ENCODE measurements at regions not wholly inside any gene's neighbourhood (a gene's known extent, or its start where the extent isn't known, plus 50 kb on each side); places are given as distances from the start of the nearest gene placed in this dataset.
"Not testable (repeated sequence)": the region's sequence is repeated elsewhere in the genome, so short reads cannot be mapped to it uniquely, and the experiment has no call there.

DNA sequence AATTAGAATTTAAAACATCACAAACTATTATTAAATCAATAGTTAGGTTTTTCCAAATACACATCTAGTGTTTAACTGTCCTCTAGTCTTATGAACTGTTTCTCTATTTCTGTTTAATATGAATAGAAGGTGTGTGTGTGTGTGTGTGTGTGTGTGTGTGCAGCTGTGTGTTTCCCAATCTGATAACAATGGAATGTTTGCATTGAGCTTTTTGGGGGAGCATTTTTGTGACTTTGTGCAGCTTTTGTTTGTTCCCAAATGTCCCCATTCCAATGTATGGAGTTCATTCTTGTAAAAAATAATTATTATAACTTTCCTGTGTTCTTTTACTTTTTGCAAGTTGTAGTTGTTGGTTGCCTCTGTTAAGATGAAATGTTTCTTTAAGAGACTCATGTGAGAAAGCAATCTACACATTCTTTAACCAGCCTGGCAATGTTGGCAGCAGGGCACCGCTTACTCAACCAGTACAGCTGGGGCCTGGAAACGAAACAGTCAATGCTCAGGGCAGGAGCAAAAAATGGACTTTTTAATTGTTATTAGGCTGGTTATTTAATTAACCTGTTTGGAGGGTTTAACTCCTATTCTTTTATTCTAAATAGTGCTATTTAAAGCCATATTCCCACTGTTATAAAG is 354.3 kb downstream of the SRGAP2C start:
- H3K27ac Mint-ChIP-seq, result no peak overlapping the region
- no peaks in the 10 kb centered on the region for H3K9me3 Mint-ChIP-seq
- DNase-seq (no peak), ATAC-seq (ENCODE audit: low read depth) (no peak)
- TF ChIP-seq, protein P1, sequence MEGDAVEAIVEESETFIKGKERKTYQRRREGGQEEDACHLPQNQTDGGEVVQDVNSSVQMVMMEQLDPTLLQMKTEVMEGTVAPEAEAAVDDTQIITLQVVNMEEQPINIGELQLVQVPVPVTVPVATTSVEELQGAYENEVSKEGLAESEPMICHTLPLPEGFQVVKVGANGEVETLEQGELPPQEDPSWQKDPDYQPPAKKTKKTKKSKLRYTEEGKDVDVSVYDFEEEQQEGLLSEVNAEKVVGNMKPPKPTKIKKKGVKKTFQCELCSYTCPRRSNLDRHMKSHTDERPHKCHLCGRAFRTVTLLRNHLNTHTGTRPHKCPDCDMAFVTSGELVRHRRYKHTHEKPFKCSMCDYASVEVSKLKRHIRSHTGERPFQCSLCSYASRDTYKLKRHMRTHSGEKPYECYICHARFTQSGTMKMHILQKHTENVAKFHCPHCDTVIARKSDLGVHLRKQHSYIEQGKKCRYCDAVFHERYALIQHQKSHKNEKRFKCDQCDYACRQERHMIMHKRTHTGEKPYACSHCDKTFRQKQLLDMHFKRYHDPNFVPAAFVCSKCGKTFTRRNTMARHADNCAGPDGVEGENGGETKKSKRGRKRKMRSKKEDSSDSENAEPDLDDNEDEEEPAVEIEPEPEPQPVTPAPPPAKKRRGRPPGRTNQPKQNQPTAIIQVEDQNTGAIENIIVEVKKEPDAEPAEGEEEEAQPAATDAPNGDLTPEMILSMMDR (IDR thresholded peaks at IDR 0.05), result no peak
- no peaks in the 10 kb centered on the region for H3K36me3 Mint-ChIP-seq (ENCODE audit: low read depth)
- no peaks in the 10 kb centered on the region for H3K27me3 Mint-ChIP-seq
- intact Hi-C loops (cut with micrococcal nuclease), result no loop called here
- ChIA-PET POLR2A (no interaction called here), CTCF (no interaction called here)
- H3K4me3 Mint-ChIP-seq, result no peak overlapping the region
- no peaks in the 10 kb centered on the region for H3K4me1 Mint-ChIP-seq

DNA sequence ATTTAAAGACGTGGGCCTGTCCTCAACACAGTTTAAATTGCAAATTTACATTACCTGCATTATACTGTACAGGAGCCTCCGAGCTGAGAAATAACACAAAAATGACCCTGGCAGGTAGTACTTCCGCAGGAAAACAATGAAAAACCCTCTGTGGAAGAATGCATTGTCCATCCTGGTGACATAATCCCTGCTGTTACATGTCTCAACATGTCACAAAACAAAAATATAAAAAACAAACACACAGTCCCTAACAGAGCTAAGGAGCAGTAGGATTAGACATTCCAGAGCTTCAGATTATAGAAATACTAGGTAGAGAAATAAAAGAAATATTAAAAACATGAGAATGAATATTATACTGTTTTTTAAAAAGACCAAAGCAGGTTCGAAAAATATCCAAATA is 359.2 kb downstream of the SRGAP2C start:
- H3K4me3 Mint-ChIP-seq; intact Hi-C loops (cut with micrococcal nuclease); H3K27ac Mint-ChIP-seq; H3K27me3 Mint-ChIP-seq; ATAC-seq (ENCODE audit: low read depth); H3K36me3 Mint-ChIP-seq (ENCODE audit: low read depth); H3K9me3 Mint-ChIP-seq; POLR2A ChIA-PET; CTCF ChIA-PET; DNase-seq; H3K4me1 Mint-ChIP-seq: not testable (repeated sequence)

DNA sequence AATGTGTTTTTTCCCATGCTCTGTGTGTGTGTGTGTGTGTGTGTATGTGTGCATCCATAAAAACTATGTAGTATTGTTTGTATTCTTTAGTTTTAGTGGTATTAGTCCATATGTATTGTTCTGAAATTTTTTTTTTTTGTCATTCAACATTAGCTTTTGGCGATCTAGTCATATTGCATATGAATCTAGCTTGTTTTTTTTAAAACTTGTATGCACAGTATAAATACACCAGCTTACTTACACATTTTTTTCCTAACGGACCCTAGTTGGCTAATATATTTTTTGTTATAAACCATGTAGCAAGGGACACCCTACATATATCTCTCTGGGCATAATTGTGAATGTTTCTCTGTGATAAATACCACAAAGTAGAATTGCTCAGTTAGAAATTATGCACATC is 359.7 kb downstream of the SRGAP2C start:
- TF ChIP-seq, protein P1 (IDR thresholded peaks at IDR 0.05), result no peak
- H3K9me3 Mint-ChIP-seq, result peaks cover 2% of the 10 kb centered on the region
- intact Hi-C loops (cut with micrococcal nuclease), result no loop called here
- ATAC-seq (ENCODE audit: low read depth), result no peak
- no peak overlapping the region for H3K4me3 Mint-ChIP-seq
- no peaks in the 10 kb centered on the region for H3K27me3 Mint-ChIP-seq
- no peak for DNase-seq
- no peak overlapping the region for H3K27ac Mint-ChIP-seq
- ChIA-PET POLR2A (no interaction called here), CTCF (no interaction called here)
- peaks cover 3% of the 10 kb centered on the region for H3K4me1 Mint-ChIP-seq
- H3K36me3 Mint-ChIP-seq (ENCODE audit: low read depth), result no peaks in the 10 kb centered on the region

DNA sequence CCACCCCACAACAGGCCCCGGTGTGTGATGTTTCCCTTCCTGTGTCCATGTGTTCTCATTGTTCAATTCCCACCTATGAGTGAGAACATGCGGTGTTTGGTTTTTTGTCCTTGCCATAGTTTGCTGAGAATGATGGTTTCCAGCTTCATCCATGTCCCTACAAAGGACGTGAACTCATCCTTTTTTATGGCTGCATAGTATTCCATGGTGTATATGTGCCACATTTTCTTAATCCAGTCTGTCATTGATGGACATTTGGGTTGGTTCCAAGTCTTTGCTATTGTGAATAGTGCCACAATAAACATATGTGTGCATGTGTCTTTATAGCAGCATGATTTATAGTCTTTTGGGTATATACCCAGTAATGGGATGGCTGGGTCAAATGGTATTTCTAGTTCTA is 361.1 kb downstream of the SRGAP2C start:
- H3K36me3 Mint-ChIP-seq (ENCODE audit: low read depth); POLR2A ChIA-PET; intact Hi-C loops (cut with micrococcal nuclease); H3K27ac Mint-ChIP-seq; ATAC-seq (ENCODE audit: low read depth); H3K27me3 Mint-ChIP-seq; DNase-seq; H3K4me3 Mint-ChIP-seq; H3K4me1 Mint-ChIP-seq; CTCF ChIA-PET; H3K9me3 Mint-ChIP-seq: not testable (repeated sequence)

DNA sequence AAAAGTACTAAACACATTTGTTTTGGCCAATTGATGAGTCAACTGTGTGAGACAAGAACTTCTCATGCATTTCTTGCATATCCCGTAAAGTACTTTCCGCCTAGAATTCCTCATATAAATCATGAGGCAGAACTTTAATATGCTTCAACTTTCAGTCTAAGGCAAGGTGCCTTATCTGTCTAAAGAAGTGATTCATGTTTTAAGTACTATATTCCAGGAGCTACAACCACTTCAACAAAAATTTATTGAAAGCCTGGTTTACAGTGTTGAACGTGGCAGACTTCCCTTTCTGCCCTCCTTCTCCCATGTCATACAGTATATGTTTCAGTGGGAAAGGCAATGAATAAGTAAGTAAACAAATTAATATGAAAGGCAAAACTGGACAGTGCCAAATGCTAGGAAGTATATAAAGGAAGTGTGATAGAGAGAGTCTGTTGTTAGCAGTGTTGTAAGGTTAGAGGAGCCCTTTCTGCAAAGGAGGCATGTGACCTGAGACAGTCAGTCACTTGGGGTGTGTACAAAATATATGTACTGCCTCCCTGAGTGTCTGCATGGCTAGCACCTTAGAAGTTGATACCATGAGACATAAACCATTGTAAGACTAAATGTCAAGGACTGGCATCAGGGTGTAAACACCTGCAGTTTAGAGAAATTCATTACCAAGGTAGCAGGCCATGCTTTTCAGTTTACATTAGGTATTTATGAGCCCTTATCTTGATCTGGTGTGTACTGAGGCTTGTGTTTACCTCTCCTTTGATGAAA is 362.2 kb downstream of the SRGAP2C start:
- Mint-ChIP-seq H3K4me1 (peaks cover 18% of the 10 kb centered on the region), H3K4me3 (no peak overlapping the region), H3K9me3 (peaks cover 4% of the 10 kb centered on the region), H3K36me3 (ENCODE audit: low read depth) (no peaks in the 10 kb centered on the region), H3K27ac (no peak overlapping the region), H3K27me3 (no peaks in the 10 kb centered on the region)
- intact Hi-C loops (cut with micrococcal nuclease), result no loop called here
- TF ChIP-seq, protein P1 (IDR thresholded peaks at IDR 0.05), result no peak
- ATAC-seq (ENCODE audit: low read depth) (no peak), DNase-seq (no peak)
- ChIA-PET POLR2A (no interaction called here), CTCF (no interaction called here)

DNA sequence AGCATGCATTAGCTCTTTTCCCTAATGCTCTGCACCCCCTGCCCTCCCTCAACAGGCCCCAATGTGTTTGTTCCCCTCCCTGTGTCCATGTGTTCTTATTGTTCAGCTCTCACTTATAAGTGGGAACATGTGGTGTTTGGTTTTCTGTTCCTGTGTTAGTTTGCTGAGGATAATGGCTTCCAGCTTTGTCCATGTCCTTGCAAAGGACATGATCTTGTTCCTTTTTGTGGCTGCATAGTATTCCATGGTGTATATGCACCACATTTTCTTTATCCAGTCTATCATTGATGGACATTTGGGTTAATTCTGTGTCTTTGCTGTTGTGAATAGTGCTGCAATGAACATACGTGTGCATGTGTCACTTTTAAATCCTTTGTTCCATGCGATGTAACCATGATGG is 363.0 kb downstream of the SRGAP2C start:
- POLR2A ChIA-PET; DNase-seq; H3K9me3 Mint-ChIP-seq; H3K36me3 Mint-ChIP-seq (ENCODE audit: low read depth); intact Hi-C loops (cut with micrococcal nuclease); H3K27ac Mint-ChIP-seq; H3K4me3 Mint-ChIP-seq; ATAC-seq (ENCODE audit: low read depth); H3K27me3 Mint-ChIP-seq; CTCF ChIA-PET: not testable (repeated sequence)
- H3K4me1 Mint-ChIP-seq, result peaks cover 26% of the 10 kb centered on the region

DNA sequence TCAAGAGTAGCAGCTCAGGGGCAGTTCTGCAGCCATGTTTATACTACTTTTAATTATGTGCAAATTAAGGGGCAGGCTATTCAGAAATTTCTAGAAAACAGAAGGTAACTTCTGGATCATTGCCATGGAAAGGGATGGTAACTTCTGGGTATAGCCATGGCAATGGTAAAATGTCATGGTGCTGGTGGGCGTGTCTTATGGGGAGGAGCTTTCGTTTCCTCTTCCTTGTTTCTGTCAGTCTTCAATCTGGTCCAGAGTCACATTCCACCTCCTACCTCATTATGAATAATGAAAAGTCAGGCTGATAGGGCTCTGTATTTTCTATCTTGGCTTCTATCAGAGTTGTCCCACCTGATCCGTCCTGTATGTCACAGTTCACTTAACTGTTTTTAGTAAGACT is 366.0 kb downstream of the SRGAP2C start:
- CTCF ChIA-PET; ATAC-seq (ENCODE audit: low read depth); DNase-seq; H3K27ac Mint-ChIP-seq; H3K27me3 Mint-ChIP-seq; H3K36me3 Mint-ChIP-seq (ENCODE audit: low read depth); H3K4me3 Mint-ChIP-seq; H3K9me3 Mint-ChIP-seq: not testable (repeated sequence)
- intact Hi-C loops (cut with micrococcal nuclease), result loop anchor here (2.0 kb wide), 1 partner anchor 32 kb away; no protein-coding TSS in a partner anchor
- POLR2A ChIA-PET, result interaction anchor here (0.6 to 0.7 kb wide), 2 partner anchors 96 to 638 kb away, joined by 3 to 8 read pairs; no protein-coding TSS in a partner anchor
- peaks cover 24% of the 10 kb centered on the region for H3K4me1 Mint-ChIP-seq

DNA sequence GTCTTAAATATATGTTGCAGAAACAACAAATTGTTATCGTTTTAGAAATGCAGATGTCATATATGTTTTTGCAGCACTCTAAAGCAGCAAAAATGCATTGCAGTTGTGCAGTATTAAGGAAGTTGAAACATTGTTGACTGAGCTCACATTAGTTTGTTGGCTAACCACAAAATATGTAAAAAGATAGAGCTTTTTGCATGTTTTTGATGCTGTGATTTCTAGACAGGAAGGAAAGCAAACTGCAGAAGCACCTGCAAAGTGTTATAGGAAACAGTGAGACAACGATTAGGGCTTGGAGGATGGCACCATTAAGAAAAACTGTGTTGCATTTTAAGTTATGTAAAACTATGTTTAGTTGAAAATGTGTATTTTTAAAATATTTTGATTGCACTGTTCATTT is 366.7 kb downstream of the SRGAP2C start:
- H3K27ac Mint-ChIP-seq; DNase-seq; H3K36me3 Mint-ChIP-seq (ENCODE audit: low read depth); H3K9me3 Mint-ChIP-seq; H3K4me3 Mint-ChIP-seq; H3K27me3 Mint-ChIP-seq; CTCF ChIA-PET: not testable (repeated sequence)
- POLR2A ChIA-PET, result interaction anchor here (0.7 to 1.0 kb wide), 2 partner anchors 93 to 96 kb away, joined by 3 read pairs; no protein-coding TSS in a partner anchor
- ATAC-seq (ENCODE audit: low read depth), result peak; percentile 62
- peaks cover 24% of the 10 kb centered on the region for H3K4me1 Mint-ChIP-seq
- intact Hi-C loops (cut with micrococcal nuclease), result loop anchor here (2.0 kb wide), 1 partner anchor 33 kb away; no protein-coding TSS in a partner anchor

DNA sequence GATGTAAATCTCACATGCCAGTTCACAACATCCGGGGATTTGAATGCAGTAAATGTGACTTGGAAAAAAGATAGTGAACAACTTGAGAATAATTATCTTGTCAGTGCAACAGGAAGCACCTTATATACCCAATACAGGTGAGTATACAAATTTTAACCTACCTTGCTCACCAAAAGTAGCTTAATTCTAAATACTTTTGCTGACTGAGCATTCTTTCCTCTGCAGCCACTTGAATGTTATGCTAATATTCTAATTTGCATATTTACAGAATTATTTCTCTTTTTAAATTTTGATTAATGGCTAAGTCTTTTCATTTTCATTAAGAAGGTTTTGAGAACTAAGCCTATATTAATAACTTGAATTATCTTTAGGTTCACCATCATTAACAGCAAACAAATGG is 371.8 kb downstream of the SRGAP2C start:
- DNase-seq; ATAC-seq (ENCODE audit: low read depth); intact Hi-C loops (cut with micrococcal nuclease); POLR2A ChIA-PET; H3K9me3 Mint-ChIP-seq; H3K36me3 Mint-ChIP-seq (ENCODE audit: low read depth); H3K4me3 Mint-ChIP-seq; H3K27me3 Mint-ChIP-seq; CTCF ChIA-PET; H3K27ac Mint-ChIP-seq: not testable (repeated sequence)
- peaks cover 12% of the 10 kb centered on the region for H3K4me1 Mint-ChIP-seq

Data from activated B cell treated with CpG ODN at 0.5 μM for 24 hours (primary cell).